SK-N-SH treated with all-trans-retinoic acid at 6 μM for 48 hours (cell line): ENCODE measurements at regions not wholly inside any gene's neighbourhood (a gene's known extent, or its start where the extent isn't known, plus 50 kb on each side); places are given as distances from the start of the nearest gene placed in this dataset.

Experiments
- ARNTL ChIP-seq: fragments of 450-650 bp; formaldehyde crosslinking; IDR thresholded peaks from 2 replicates; pipeline ENCODE4 v1.5.0; 2020; ENCODE audit warnings: low read depth, mild to moderate bottlenecking, moderate library complexity, borderline replicate concordance
- OSR1 ChIP-seq: fragments of 250-450 bp; sonication (Bioruptor Pico); IDR thresholded peaks from 2 replicates; pipeline ENCODE4 v1.8.0; 2022; ENCODE audit warnings: moderate library complexity, mild to moderate bottlenecking, inconsistent platforms
- PPARA ChIP-seq: fragments of 250-450 bp; sonication (Bioruptor Pico); IDR thresholded peaks from 2 replicates; pipeline ENCODE4 v1.5.0; 2020; ENCODE audit warnings: mild to moderate bottlenecking, borderline replicate concordance
- RARB ChIP-seq: fragments of 250-450 bp; sonication (Bioruptor Pico); IDR thresholded peaks from 2 replicates; pipeline ENCODE4 v1.8.0; 2021; ENCODE audit warnings: mild to moderate bottlenecking, moderate library complexity
- SNAI2 ChIP-seq: fragments of 250-450 bp; sonication (Bioruptor Pico); IDR thresholded peaks from 2 replicates; pipeline ENCODE4 v1.5.0; 2020; ENCODE audit warnings: mild to moderate bottlenecking, moderate library complexity
- TCF4 ChIP-seq: fragments of 250-450 bp; sonication (Bioruptor Pico); IDR thresholded peaks from 2 replicates; pipeline ENCODE4 v1.8.0; 2021; ENCODE audit warnings: mild to moderate bottlenecking, moderate library complexity, borderline replicate concordance
- ZFP3 ChIP-seq: fragments of 250-450 bp; sonication (Bioruptor Pico); IDR thresholded peaks from 2 replicates; pipeline ENCODE4 v1.5.0; 2020; ENCODE audit warnings: mild to moderate bottlenecking, moderate library complexity
- ZFP30 ChIP-seq: fragments of 450-650 bp; formaldehyde crosslinking; IDR thresholded peaks from 2 replicates; pipeline ENCODE4 v1.5.0; 2022; ENCODE audit warnings: mild to moderate bottlenecking, moderate library complexity
- ZNF70 ChIP-seq: fragments of 450-650 bp; formaldehyde crosslinking; IDR thresholded peaks from 2 replicates; pipeline ENCODE4 v1.5.0; 2020; ENCODE audit warnings: mild to moderate bottlenecking, moderate library complexity
- TF ChIP-seq, protein P1 (sequence below): fragments of 250-450 bp; sonication (Bioruptor Pico); IDR thresholded peaks from 2 replicates; pipeline ENCODE4 v1.5.0; 2020; ENCODE audit warnings: mild to moderate bottlenecking, moderate library complexity
- TF ChIP-seq, protein P2 (sequence below): fragments of 250-450 bp; sonication (Bioruptor Pico); IDR thresholded peaks from 2 replicates; pipeline ENCODE4 v1.8.0; 2020; ENCODE audit warnings: mild to moderate bottlenecking, moderate library complexity, borderline replicate concordance
- TF ChIP-seq, protein P3 (sequence below): fragments of 250-450 bp; sonication (Bioruptor Pico); IDR thresholded peaks from 2 replicates; pipeline ENCODE4 v1.8.0; 2021; ENCODE audit warnings: low read depth, mild to moderate bottlenecking, moderate library complexity, borderline replicate concordance

DNA sequence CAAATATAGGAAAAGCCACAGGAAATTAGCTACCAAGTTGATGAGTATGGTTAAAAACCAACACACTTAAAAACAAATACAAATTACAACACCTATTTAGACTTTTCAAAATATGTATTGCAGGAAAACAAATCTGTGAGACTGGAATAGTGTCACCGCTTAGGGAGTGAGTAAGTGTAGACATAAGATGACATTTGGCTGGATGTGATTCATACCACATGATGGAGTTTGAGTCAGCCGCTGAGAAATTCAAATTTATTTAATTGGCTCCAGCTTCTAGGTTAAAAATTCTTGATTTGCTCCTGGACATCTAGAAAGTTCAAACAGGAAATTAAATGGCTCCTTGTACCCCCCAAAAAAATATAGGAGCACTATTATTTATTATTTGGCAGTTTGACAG lies 531.7 kb downstream of the SLITRK1 start:
- no peak for TF ChIP-seq SNAI2 (CRISPR knock-in tag)
- TF ChIP-seq, protein P1, sequence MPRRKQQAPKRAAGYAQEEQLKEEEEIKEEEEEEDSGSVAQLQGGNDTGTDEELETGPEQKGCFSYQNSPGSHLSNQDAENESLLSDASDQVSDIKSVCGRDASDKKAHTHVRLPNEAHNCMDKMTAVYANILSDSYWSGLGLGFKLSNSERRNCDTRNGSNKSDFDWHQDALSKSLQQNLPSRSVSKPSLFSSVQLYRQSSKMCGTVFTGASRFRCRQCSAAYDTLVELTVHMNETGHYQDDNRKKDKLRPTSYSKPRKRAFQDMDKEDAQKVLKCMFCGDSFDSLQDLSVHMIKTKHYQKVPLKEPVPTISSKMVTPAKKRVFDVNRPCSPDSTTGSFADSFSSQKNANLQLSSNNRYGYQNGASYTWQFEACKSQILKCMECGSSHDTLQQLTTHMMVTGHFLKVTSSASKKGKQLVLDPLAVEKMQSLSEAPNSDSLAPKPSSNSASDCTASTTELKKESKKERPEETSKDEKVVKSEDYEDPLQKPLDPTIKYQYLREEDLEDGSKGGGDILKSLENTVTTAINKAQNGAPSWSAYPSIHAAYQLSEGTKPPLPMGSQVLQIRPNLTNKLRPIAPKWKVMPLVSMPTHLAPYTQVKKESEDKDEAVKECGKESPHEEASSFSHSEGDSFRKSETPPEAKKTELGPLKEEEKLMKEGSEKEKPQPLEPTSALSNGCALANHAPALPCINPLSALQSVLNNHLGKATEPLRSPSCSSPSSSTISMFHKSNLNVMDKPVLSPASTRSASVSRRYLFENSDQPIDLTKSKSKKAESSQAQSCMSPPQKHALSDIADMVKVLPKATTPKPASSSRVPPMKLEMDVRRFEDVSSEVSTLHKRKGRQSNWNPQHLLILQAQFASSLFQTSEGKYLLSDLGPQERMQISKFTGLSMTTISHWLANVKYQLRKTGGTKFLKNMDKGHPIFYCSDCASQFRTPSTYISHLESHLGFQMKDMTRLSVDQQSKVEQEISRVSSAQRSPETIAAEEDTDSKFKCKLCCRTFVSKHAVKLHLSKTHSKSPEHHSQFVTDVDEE (CRISPR knock-in tag): no peak
- no peak for TF ChIP-seq ZFP3 (CRISPR knock-in tag)
- TF ChIP-seq PPARA (CRISPR knock-in tag): no peak
- TF ChIP-seq, protein P2, sequence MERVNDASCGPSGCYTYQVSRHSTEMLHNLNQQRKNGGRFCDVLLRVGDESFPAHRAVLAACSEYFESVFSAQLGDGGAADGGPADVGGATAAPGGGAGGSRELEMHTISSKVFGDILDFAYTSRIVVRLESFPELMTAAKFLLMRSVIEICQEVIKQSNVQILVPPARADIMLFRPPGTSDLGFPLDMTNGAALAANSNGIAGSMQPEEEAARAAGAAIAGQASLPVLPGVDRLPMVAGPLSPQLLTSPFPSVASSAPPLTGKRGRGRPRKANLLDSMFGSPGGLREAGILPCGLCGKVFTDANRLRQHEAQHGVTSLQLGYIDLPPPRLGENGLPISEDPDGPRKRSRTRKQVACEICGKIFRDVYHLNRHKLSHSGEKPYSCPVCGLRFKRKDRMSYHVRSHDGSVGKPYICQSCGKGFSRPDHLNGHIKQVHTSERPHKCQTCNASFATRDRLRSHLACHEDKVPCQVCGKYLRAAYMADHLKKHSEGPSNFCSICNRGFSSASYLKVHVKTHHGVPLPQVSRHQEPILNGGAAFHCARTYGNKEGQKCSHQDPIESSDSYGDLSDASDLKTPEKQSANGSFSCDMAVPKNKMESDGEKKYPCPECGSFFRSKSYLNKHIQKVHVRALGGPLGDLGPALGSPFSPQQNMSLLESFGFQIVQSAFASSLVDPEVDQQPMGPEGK: no peak
- no peak for TF ChIP-seq TCF4
- TF ChIP-seq, protein P3, sequence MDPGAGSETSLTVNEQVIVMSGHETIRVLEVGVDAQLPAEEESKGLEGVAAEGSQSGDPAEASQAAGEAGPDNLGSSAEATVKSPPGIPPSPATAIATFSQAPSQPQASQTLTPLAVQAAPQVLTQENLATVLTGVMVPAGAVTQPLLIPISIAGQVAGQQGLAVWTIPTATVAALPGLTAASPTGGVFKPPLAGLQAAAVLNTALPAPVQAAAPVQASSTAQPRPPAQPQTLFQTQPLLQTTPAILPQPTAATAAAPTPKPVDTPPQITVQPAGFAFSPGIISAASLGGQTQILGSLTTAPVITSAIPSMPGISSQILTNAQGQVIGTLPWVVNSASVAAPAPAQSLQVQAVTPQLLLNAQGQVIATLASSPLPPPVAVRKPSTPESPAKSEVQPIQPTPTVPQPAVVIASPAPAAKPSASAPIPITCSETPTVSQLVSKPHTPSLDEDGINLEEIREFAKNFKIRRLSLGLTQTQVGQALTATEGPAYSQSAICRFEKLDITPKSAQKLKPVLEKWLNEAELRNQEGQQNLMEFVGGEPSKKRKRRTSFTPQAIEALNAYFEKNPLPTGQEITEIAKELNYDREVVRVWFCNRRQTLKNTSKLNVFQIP (CRISPR knock-in tag): no peak
- TF ChIP-seq OSR1 (CRISPR knock-in tag): no peak
- TF ChIP-seq ZNF70: no peak
- TF ChIP-seq ZFP30 (CRISPR knock-in tag): no peak
- no peak for TF ChIP-seq RARB
- no peak for TF ChIP-seq ARNTL (CRISPR knock-in tag)
